AG09309 (cell line): ENCODE measurements at regions not wholly inside any gene's neighbourhood (a gene's known extent, or its start where the extent isn't known, plus 50 kb on each side); places are given as distances from the start of the nearest gene placed in this dataset.
A peak's percentile ranks its signal among the peaks of the same experiment; 100 is the strongest.

Experiments
- DNase-seq: peaks from one replicate; pipeline ENCODE4 v3.0.0-alpha.2; 2010; ENCODE audit warnings: low read depth
- H3K4me3 ChIP-seq: 2 replicates; pipeline ENCODE4 v1.5.1; 2011; ENCODE audit warnings: mild to moderate bottlenecking, low read depth, low read length, moderate library complexity; ENCODE audit not compliant: control insufficient read depth
- TF ChIP-seq, protein P1 (sequence below): IDR thresholded peaks from 2 replicates; pipeline ENCODE4 v1.5.1; 2011; ENCODE audit warnings: mild to moderate bottlenecking, low read depth, low read length, inconsistent platforms; ENCODE audit not compliant: insufficient read depth, control insufficient read depth; ENCODE audit errors: missing control alignments

DNA sequence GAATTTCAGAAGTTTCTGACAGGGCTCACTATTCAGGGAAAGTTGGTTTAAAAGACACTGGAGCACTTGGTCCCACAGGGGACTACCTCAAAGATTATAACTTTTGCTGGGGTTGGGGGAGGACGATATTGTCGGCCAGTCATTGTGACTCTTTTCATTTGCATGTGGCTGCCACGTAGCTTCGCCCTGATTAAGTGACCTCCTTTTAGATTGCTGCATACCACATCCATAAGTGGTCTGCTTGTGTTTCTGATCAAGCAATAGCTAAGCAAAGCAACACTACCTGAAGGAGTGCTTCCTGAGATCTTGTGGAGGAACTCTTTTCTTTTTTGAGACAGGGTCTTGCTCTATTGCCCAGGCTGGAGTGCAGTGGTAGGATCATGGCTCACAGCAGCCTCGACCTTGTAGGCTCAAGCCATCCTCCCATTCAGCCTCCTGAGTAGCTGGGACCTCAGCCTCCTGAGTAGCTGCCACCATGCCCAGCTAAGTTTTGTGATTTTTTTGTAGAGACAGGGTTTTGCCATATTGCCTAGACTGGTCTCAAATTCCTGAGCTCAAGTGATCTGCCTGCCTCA is 691.3 kb downstream of the EPM2A start:
- TF ChIP-seq, protein P1, sequence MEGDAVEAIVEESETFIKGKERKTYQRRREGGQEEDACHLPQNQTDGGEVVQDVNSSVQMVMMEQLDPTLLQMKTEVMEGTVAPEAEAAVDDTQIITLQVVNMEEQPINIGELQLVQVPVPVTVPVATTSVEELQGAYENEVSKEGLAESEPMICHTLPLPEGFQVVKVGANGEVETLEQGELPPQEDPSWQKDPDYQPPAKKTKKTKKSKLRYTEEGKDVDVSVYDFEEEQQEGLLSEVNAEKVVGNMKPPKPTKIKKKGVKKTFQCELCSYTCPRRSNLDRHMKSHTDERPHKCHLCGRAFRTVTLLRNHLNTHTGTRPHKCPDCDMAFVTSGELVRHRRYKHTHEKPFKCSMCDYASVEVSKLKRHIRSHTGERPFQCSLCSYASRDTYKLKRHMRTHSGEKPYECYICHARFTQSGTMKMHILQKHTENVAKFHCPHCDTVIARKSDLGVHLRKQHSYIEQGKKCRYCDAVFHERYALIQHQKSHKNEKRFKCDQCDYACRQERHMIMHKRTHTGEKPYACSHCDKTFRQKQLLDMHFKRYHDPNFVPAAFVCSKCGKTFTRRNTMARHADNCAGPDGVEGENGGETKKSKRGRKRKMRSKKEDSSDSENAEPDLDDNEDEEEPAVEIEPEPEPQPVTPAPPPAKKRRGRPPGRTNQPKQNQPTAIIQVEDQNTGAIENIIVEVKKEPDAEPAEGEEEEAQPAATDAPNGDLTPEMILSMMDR, result no peak
- H3K4me3 ChIP-seq, result no peak overlapping the region
- DNase-seq, result no peak

DNA sequence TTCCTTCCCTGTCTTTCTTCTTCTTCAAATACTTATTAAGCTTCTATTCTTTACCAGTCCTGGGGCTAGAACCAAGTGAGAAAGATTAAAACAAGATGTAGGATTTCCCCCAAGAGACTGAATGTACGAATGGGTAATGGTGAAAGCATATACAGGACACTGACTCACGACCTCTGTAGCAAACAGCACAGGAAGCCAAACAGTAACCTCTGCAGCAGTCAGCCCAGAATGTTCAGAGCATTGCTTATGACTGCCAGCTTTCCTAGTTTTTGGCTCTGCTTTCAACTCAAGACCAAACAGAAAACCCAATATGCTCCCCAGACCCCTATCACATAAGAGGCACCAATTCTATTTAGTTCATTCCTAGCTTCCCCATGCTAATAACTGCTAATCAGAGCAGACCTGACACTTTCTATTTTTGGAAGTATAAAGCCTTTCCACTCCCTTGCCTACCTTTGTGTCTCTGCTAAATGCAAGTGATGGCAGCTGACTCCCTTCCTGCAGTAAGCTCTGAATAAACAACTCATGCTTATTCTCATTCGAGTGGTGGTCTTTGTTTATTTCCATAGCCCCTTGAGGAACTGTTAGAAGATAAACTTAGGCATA is 690.6 kb downstream of the EPM2A start:
- TF ChIP-seq, protein P1, result no peak
- no peak overlapping the region for H3K4me3 ChIP-seq
- DNase-seq, result peak; percentile 49

DNA sequence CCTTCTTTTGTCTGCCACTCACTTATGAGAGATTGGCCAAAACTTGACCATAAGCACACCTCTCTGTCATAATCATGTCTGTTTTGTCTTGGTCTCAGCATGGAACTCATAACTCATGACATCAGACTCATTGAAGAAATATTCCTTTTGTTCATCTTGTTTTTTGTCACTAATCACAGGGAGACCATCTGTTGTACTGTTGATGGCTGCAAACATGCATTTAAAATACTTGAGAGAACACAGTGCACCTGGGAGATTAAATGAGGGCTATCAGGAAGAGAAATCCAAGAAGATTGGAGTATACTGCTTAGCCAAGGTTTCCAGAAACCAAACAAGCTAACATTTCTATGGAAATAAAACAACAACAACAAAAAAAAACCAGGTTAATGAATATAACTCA is 689.7 kb downstream of the EPM2A start:
- H3K4me3 ChIP-seq, result no peak overlapping the region
- TF ChIP-seq, protein P1, result no peak
- no peak for DNase-seq

DNA sequence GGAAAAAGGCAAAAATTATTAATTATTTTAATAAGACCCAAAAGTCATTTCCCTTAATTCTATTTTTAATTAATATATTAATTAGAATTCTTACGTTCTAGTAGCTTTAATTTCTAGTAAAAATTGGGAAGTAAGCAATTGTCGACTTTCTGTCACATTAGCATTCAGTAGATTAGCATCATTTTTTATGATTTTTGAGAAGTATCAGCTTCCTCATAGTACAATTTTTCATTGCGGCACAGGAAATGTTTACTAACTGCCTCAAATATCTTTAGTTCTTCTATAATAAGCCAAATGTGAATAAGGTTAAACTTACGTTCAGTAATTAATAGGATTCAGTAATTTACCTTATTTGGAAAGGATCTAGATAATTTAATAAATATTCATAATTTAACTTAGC is 687.4 kb downstream of the EPM2A start:
- no peak for DNase-seq
- TF ChIP-seq, protein P1, result no peak

DNA sequence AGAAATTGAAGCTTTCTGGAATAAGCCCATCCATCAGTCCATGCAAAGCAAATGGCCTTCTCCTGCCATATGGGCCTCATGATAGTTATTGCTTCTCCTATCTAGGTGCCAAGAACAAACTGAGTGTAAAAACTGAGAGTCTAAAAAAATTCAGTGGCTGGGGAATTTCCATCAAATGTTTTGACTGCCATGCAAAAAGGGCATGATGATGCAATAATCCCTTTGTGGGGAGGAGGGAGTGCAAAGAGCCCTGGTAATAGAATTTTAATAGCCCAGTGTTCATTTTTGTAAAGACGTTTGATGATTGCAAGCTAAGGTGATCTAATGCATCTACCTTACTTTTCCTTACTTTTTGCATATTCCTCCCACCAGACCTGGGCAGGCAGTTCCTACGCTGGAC is 683.7 kb downstream of the EPM2A start:
- TF ChIP-seq, protein P1, result no peak
- DNase-seq, result no peak
- no peak overlapping the region for H3K4me3 ChIP-seq

More for the DNA sequence above, 687.4 kb downstream of the EPM2A start:
- H3K4me3 ChIP-seq, result no peak overlapping the region

DNA sequence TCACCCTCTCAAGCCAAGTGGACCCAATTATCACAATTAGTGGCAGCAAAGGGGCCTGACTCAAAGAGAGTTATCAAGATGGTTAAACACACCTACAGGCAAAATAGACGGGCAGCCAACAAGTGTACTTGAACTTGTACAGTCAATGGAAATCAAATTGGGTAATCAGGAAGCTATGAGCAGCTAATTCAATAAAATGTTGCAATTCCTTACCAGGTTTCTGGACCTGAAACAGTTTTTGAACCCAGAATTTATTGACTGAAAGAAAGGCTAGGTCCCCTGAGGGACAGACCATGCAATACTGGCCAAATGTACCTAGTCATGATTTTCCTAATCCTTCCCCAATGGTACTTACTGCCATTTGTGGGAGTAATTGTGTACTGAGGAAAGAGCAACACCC is 679.8 kb downstream of the EPM2A start:
- no peak for DNase-seq
- no peak overlapping the region for H3K4me3 ChIP-seq
- TF ChIP-seq, protein P1, result no peak
